ENCODE measurements at regions not wholly inside any gene's neighbourhood (a gene's known extent, or its start where the extent isn't known, plus 50 kb on each side); places are given as distances from the start of the nearest gene placed in this dataset.
A peak's percentile ranks its signal among the peaks of the same experiment; 100 is the strongest.

- intact Hi-C loops (cut with micrococcal nuclease), result no loop called here
- POLR2A ChIA-PET, result no interaction called here
- no peak for DNase-seq (ENCODE audit: extremely low read depth in 1 of 4, low spot score in 3 of 4)
- H2AFZ ChIP-seq (ENCODE audit: low read depth, low read length), result peak overlapping the region; percentile 68; the same call in 1 of the 2 replicates
- no peak overlapping the region for H3K4me3 ChIP-seq
- no peaks in the 10 kb centered on the region for H3K79me2 ChIP-seq (ENCODE audit: control insufficient read depth, insufficient read depth, low read length)
- CTCF ChIA-PET (ENCODE audit: low intra/inter-chr PET ratio), result no interaction called here
- no peak for FAIRE-seq
- H3K9me1 ChIP-seq (ENCODE audit: control insufficient read depth, insufficient read depth, low read length), result no peaks in the 10 kb centered on the region
- no peaks in the 10 kb centered on the region for H4K20me1 ChIP-seq (replicated peaks; ENCODE audit: control insufficient read depth, insufficient read depth, low read length)
- in situ Hi-C loops (cut with MboI), result no loop called here
- no peak overlapping the region for H3K4me2 ChIP-seq (ENCODE audit: insufficient read depth, low read length)
- H3K9ac ChIP-seq (ENCODE audit: insufficient read depth in 1 of 2, low read depth in 2 of 2, low read length in 2 of 2), result no peak overlapping the region
- H3K4me1 ChIP-seq (replicated peaks in 1 of 2; ENCODE audit: control insufficient read depth in 2 of 2, insufficient read depth in 2 of 2, low read length in 2 of 2), result peaks cover 0 to 5% of the 10 kb centered on the region in 2 experiments; a peak in 2 of 5 replicates
- BruUV-seq (replicated peaks), result no TSS peak
- H3K27me3 ChIP-seq (ENCODE audit: control insufficient read depth in 2 of 2, insufficient read depth in 2 of 2, low read length in 2 of 2), result no peaks in the 10 kb centered on the region
- no peaks in the 10 kb centered on the region; the same call in 1 of the 2 replicates for H3K9me3 ChIP-seq (replicated peaks; ENCODE audit: control insufficient read depth, insufficient read depth, low read depth, low read length)
- no peak overlapping the region for H3K27ac ChIP-seq (ENCODE audit: extremely low read depth, low read depth, low read length)
- ATAC-seq, result no peak
- H3K36me3 ChIP-seq (ENCODE audit: control insufficient read depth, insufficient read depth, low read length), result no peaks in the 10 kb centered on the region
- 27% methylated on average over 4 of the region's 4 CpGs for WGBS (ENCODE audit: insufficient coverage, low coverage, missing lambda C conversion rate)
- TF ChIP-seq, protein P1, sequence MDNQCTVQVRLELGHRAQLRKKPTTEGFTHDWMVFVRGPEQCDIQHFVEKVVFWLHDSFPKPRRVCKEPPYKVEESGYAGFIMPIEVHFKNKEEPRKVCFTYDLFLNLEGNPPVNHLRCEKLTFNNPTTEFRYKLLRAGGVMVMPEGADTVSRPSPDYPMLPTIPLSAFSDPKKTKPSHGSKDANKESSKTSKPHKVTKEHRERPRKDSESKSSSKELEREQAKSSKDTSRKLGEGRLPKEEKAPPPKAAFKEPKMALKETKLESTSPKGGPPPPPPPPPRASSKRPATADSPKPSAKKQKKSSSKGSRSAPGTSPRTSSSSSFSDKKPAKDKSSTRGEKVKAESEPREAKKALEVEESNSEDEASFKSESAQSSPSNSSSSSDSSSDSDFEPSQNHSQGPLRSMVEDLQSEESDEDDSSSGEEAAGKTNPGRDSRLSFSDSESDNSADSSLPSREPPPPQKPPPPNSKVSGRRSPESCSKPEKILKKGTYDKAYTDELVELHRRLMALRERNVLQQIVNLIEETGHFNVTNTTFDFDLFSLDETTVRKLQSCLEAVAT (IDR thresholded peaks at IDR 0.05), result no peak
- TF ChIP-seq ELF1 (tag; IDR thresholded peaks at IDR 0.05) (no peak), TFAM (CRISPR knock-in tag; conservative IDR thresholded peaks at IDR 0.05) (no peak), HMG20A (CRISPR knock-in tag; conservative IDR thresholded peaks at IDR 0.05) (no peak), HIVEP1 (CRISPR knock-in tag; IDR thresholded peaks at IDR 0.05) (no peak), NRF1 (conservative IDR thresholded peaks at IDR 0.05 in 1 of 2, IDR thresholded peaks at IDR 0.05 in 1 of 2) (no peak), ETS2 (tag; IDR thresholded peaks at IDR 0.05; ENCODE audit: borderline replicate concordance, poor library complexity, severe bottlenecking) (no peak), SRSF9 (IDR thresholded peaks at IDR 0.05; ENCODE audit: borderline replicate concordance, low read depth, low read length) (no peak), SNIP1 (IDR thresholded peaks at IDR 0.05; ENCODE audit: low read depth) (no peak), HDAC3 (IDR thresholded peaks at IDR 0.05; ENCODE audit: borderline replicate concordance, partially characterized antibody) (no peak), BRCA1 (IDR thresholded peaks at IDR 0.05) (no peak), BRCA1 (CRISPR knock-in tag; IDR thresholded peaks at IDR 0.05) (no peak), SAFB (IDR thresholded peaks at IDR 0.05; ENCODE audit: borderline replicate concordance, low read depth, low read length) (no peak), SP2 (IDR thresholded peaks at IDR 0.05; ENCODE audit: extremely low read depth, low read depth, low read length, poor library complexity, severe bottlenecking) (no peak), KDM2B (CRISPR knock-in tag; IDR thresholded peaks at IDR 0.05) (no peak)
- TF ChIP-seq, protein P2, sequence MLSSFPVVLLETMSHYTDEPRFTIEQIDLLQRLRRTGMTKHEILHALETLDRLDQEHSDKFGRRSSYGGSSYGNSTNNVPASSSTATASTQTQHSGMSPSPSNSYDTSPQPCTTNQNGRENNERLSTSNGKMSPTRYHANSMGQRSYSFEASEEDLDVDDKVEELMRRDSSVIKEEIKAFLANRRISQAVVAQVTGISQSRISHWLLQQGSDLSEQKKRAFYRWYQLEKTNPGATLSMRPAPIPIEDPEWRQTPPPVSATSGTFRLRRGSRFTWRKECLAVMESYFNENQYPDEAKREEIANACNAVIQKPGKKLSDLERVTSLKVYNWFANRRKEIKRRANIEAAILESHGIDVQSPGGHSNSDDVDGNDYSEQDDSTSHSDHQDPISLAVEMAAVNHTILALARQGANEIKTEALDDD (IDR thresholded peaks at IDR 0.05), result no peak
- TF ChIP-seq, protein P3, sequence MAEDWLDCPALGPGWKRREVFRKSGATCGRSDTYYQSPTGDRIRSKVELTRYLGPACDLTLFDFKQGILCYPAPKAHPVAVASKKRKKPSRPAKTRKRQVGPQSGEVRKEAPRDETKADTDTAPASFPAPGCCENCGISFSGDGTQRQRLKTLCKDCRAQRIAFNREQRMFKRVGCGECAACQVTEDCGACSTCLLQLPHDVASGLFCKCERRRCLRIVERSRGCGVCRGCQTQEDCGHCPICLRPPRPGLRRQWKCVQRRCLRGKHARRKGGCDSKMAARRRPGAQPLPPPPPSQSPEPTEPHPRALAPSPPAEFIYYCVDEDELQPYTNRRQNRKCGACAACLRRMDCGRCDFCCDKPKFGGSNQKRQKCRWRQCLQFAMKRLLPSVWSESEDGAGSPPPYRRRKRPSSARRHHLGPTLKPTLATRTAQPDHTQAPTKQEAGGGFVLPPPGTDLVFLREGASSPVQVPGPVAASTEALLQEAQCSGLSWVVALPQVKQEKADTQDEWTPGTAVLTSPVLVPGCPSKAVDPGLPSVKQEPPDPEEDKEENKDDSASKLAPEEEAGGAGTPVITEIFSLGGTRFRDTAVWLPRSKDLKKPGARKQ (CRISPR knock-in tag; IDR thresholded peaks at IDR 0.05), result no peak
Measured at GRCh38 chr2:143926736-143927135, 593.2 kb downstream of the ZEB2 start.
